ENCODE measurements at regions not wholly inside any gene's neighbourhood (a gene's known extent, or its start where the extent isn't known, plus 50 kb on each side); places are given as distances from the start of the nearest gene placed in this dataset.

DNA sequence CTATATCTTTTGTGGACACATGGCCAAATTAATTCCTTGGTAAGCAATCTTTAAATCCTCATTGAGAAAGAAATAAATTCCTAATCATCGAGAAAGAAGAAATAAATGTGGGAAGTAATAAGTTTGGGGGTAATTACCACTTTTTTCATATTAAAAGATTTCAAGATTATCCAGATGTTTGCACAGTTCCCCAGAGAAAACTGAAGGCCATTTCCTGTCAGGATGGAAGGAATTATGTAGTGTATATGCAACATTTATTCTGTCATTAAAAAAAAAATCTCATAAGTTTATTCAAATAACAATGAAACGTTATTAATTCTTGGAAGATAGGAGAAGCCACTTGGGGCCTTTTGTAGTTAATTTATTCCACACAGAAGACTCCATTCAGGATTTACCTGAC is 385.6 kb upstream of the NR3C2 start:
- no peak for DNase-seq
- Mint-ChIP-seq H3K27ac (no peak overlapping the region), H3K4me1 (ENCODE audit: low read depth) (no peaks in the 10 kb centered on the region), H3K4me3 (no peak overlapping the region), H3K27me3 (no peaks in the 10 kb centered on the region), H3K36me3 (no peaks in the 10 kb centered on the region), H3K9me3 (no peaks in the 10 kb centered on the region)
- intact Hi-C loops (cut with micrococcal nuclease) = no loop called here
- POLR2A ChIA-PET = no interaction called here
- CTCF ChIA-PET = no interaction called here

DNA sequence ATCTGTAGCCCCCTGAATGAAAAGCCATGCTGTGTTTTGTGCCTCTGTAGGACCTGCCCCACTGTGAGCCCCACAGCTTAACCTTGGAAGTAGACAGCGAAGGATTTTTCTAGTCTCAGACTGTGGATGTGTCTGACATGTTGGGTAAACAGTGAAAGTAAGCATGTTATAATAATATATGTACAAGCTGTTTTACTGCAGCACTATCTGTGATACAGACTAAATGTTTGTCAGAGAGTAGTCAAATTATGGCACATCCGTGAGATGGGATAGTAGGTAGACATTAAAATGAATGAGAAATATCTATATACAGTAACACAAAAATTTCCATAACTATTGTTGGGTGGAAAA is 381.2 kb upstream of the NR3C2 start:
- intact Hi-C loops (cut with micrococcal nuclease) = no loop called here
- Mint-ChIP-seq H3K27me3 (no peaks in the 10 kb centered on the region), H3K9me3 (no peaks in the 10 kb centered on the region), H3K36me3 (no peaks in the 10 kb centered on the region), H3K27ac (no peak overlapping the region), H3K4me1 (ENCODE audit: low read depth) (no peaks in the 10 kb centered on the region), H3K4me3 (no peak overlapping the region)
- CTCF ChIA-PET = no interaction called here
- POLR2A ChIA-PET = no interaction called here
- DNase-seq = no peak

DNA sequence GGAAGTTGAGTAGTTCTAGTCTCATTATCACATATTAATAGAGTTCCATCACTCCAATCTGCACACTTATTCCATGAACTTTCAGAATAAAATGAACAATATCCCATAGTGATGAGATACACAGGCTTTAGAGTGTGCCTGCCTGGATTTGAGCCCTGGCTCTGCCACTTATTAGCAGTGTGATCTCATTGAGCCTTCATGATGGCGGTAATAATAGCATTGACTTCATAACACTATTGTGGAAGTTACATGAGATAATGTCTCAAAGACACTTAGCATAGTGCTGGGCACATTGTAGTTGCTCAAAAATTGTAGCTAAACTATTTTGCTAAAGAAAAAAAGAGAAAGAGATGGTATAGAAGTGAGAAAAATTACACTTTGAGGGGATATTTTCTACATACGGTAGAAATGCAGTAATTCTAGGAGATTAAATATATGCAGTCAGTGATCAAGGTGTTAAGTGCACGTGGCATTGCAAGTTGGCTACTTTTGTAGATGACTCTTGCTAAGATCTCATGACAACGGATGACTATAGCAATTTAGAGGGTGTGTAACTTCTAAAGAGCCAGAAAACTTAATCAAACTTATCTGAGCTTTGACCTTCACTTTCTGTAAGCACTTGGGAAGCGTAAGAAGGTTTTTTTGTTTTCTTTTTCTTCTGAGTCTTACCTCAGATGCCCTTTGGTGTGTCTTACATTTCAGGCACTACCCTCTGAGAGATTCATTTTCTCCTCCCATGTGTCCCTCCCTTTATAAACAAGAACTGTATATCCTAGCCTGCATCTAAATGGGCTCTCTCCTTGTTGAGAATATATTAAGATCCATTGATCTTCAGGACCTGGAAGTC is 380.6 kb upstream of the NR3C2 start:
- Mint-ChIP-seq H3K4me3 (no peak overlapping the region), H3K4me1 (ENCODE audit: low read depth) (no peaks in the 10 kb centered on the region), H3K27ac (no peak overlapping the region), H3K36me3 (no peaks in the 10 kb centered on the region), H3K27me3 (no peaks in the 10 kb centered on the region), H3K9me3 (no peaks in the 10 kb centered on the region)
- intact Hi-C loops (cut with micrococcal nuclease) = no loop called here
- CTCF ChIA-PET = no interaction called here
- DNase-seq = no peak
- POLR2A ChIA-PET = no interaction called here

DNA sequence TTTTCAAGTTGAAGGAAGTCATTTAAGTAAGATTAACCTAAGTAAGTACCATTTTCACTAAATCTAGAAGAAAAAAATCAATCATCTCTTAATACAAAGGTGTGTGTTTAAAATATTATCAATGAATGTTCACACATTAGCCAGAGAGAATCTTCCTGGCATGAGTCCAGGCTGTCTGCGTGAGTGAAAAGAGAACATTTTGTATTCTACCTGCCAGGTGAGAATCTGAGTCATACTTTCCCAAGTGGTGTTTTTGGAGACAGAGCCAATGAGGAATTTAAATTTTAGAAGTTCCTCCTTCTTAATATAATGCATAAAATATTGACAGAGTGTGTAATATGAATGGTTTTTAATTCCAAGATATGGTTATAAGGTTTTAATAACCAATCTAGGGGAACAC is 371.8 kb upstream of the NR3C2 start:
- CTCF ChIA-PET = no interaction called here
- H3K4me3 Mint-ChIP-seq = no peak overlapping the region
- DNase-seq = no peak
- H3K27ac Mint-ChIP-seq = no peak overlapping the region
- intact Hi-C loops (cut with micrococcal nuclease) = no loop called here
- POLR2A ChIA-PET = no interaction called here
- H3K36me3 Mint-ChIP-seq = no peaks in the 10 kb centered on the region
- H3K27me3 Mint-ChIP-seq = no peaks in the 10 kb centered on the region
- no peaks in the 10 kb centered on the region for H3K4me1 Mint-ChIP-seq (ENCODE audit: low read depth)
- H3K9me3 Mint-ChIP-seq = peaks cover 10% of the 10 kb centered on the region

DNA sequence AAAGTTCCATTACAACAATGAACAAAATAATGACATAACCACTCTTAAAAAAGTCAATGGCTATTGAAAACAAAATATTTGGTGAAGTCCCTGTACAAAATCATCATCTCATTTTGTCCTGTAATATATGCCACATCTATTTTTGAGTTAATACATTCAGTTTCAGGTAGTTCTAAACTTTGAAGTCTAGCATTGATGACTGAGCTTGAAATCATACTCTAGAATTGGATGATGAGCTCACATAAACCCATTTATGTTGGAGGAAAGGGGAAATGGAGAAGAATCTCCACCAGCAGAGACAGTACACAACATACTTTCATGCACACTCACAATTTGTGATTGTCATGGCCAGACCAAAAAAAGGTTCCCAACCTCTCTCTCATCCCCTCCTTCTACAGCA is 371.1 kb upstream of the NR3C2 start:
- CTCF ChIA-PET = no interaction called here
- Mint-ChIP-seq H3K27me3 (no peaks in the 10 kb centered on the region), H3K36me3 (no peaks in the 10 kb centered on the region), H3K4me3 (no peak overlapping the region), H3K27ac (no peak overlapping the region), H3K4me1 (ENCODE audit: low read depth) (no peaks in the 10 kb centered on the region), H3K9me3 (peaks cover 10% of the 10 kb centered on the region)
- DNase-seq = no peak
- POLR2A ChIA-PET = no interaction called here
- intact Hi-C loops (cut with micrococcal nuclease) = no loop called here

DNA sequence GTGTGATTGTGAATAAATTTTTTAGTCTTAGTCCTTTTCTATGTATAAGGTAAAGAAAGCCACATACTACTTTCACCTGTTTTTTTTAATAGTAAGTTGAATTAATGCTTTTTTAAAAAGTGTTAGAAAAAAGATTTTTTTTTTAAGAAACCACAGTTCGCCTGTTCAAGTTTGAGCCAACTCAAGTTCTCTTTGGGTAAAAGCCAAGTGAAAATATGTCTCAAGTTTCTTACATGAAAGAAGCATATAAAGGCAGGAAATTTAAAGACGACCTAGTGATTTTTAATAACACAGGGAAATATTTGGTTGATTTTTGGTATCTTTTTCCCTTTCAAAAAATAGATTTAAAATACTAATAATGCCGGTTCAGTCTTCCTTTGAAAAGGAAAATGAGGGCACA is 369.9 kb upstream of the NR3C2 start:
- POLR2A ChIA-PET = no interaction called here
- H3K4me3 Mint-ChIP-seq = no peak overlapping the region
- no peaks in the 10 kb centered on the region for H3K4me1 Mint-ChIP-seq (ENCODE audit: low read depth)
- CTCF ChIA-PET = no interaction called here
- intact Hi-C loops (cut with micrococcal nuclease) = no loop called here
- no peak overlapping the region for H3K27ac Mint-ChIP-seq
- H3K9me3 Mint-ChIP-seq = peaks cover 6% of the 10 kb centered on the region
- no peak for DNase-seq
- no peaks in the 10 kb centered on the region for H3K36me3 Mint-ChIP-seq
- no peaks in the 10 kb centered on the region for H3K27me3 Mint-ChIP-seq

DNA sequence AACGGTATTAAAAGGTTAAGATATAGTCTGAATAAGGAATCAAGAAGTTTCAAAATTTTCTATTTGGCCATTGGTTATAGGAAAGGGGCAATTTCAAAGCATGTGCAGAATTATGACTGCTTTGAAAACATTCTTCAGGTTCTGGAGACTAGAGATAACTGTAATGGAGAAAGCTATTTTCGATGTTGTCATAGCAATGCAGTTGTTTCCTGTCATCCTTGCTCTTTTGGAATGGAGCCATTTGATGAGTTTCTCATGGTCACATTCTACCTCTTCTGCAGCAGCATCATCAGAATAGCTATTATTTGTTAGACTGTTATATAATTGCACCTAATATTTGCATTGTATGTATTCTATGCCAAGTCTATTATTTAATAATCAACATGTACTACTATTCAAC is 368.2 kb upstream of the NR3C2 start:
- POLR2A ChIA-PET = no interaction called here
- Mint-ChIP-seq H3K4me1 (ENCODE audit: low read depth) (no peaks in the 10 kb centered on the region), H3K4me3 (no peak overlapping the region), H3K9me3 (peaks cover 6% of the 10 kb centered on the region), H3K27ac (no peak overlapping the region), H3K27me3 (no peaks in the 10 kb centered on the region), H3K36me3 (no peaks in the 10 kb centered on the region)
- intact Hi-C loops (cut with micrococcal nuclease) = no loop called here
- no peak for DNase-seq
- CTCF ChIA-PET = no interaction called here

DNA sequence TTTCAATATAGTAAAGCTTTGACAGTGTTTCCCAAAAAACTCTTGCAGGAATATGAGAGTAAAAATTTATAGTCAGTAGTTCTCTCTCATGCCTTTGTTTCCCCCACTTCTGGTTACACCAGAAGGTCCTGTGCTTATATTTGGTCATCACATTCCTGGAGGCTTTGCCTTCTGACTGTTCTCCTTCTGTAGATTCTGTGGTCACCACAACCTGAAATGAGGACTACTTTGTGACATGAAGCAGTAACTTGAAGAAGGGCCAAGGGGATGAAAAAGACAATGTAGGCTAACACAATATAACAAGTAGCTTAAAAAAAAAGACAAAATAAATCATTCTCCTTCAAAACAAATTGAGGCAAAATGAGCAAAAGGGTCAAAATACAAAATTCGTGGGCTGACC is 366.2 kb upstream of the NR3C2 start:
- H3K27me3 Mint-ChIP-seq = no peaks in the 10 kb centered on the region
- POLR2A ChIA-PET = no interaction called here
- DNase-seq = no peak
- no peak overlapping the region for H3K27ac Mint-ChIP-seq
- no peaks in the 10 kb centered on the region for H3K4me1 Mint-ChIP-seq (ENCODE audit: low read depth)
- CTCF ChIA-PET = no interaction called here
- intact Hi-C loops (cut with micrococcal nuclease) = no loop called here
- H3K36me3 Mint-ChIP-seq = no peaks in the 10 kb centered on the region
- H3K4me3 Mint-ChIP-seq = no peak overlapping the region
- peaks cover 6% of the 10 kb centered on the region for H3K9me3 Mint-ChIP-seq

DNA sequence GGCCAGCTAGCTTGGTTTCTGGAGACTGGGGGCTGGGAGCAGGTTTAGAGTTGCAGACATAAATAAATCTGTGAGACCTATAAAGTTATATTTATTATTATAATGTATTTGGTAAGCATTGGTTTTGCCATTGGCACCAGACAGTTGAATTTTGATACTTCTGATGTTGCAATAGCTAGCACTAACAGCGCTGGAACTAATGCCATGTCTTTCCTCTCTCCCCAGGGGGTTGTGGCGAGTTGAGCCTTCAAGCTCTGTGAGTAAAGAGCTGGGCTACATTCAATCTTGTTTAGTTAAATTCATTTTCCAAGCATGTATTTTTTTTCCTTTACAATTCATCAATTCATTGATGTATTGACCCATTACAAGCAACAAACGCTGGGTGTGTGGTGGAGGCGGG is 358.7 kb upstream of the NR3C2 start:
- no peaks in the 10 kb centered on the region for H3K27me3 Mint-ChIP-seq
- intact Hi-C loops (cut with micrococcal nuclease) = no loop called here
- H3K4me1 Mint-ChIP-seq (ENCODE audit: low read depth) = no peaks in the 10 kb centered on the region
- no peak overlapping the region for H3K4me3 Mint-ChIP-seq
- H3K27ac Mint-ChIP-seq = no peak overlapping the region
- no peaks in the 10 kb centered on the region for H3K36me3 Mint-ChIP-seq
- POLR2A ChIA-PET = no interaction called here
- peaks cover 2% of the 10 kb centered on the region for H3K9me3 Mint-ChIP-seq
- no peak for DNase-seq
- CTCF ChIA-PET = no interaction called here

DNA sequence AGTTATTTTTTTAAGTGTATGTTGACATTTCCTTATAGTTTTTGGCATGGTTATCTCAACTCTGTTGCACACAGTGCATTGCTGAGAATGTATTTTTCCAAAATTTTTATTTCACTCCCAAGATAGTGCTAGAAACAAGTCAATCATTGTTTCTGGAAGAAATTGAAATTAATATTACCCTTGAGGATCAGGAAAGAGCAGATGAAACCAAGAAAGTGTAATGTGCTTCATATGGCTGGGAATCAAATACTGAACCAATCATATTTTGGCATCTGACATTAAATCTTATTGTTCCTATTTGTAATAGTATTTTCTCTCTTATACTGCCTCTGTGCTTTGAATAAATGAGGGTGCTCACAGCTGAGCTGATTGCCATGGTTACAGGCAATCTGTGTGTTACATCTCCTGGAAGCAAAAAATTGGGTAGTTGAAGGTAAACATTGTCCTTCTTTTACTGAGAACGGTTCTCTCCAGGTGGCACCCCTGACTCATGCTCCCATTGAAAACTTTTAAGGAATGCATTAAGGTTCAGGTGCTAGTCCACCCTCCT is 358.2 kb upstream of the NR3C2 start:
- ChIA-PET CTCF (no interaction called here), POLR2A (no interaction called here)
- Mint-ChIP-seq H3K27me3 (no peaks in the 10 kb centered on the region), H3K36me3 (no peaks in the 10 kb centered on the region), H3K4me1 (ENCODE audit: low read depth) (no peaks in the 10 kb centered on the region), H3K4me3 (no peak overlapping the region), H3K9me3 (no peaks in the 10 kb centered on the region), H3K27ac (no peak overlapping the region)
- intact Hi-C loops (cut with micrococcal nuclease) = no loop called here
- DNase-seq = no peak

DNA sequence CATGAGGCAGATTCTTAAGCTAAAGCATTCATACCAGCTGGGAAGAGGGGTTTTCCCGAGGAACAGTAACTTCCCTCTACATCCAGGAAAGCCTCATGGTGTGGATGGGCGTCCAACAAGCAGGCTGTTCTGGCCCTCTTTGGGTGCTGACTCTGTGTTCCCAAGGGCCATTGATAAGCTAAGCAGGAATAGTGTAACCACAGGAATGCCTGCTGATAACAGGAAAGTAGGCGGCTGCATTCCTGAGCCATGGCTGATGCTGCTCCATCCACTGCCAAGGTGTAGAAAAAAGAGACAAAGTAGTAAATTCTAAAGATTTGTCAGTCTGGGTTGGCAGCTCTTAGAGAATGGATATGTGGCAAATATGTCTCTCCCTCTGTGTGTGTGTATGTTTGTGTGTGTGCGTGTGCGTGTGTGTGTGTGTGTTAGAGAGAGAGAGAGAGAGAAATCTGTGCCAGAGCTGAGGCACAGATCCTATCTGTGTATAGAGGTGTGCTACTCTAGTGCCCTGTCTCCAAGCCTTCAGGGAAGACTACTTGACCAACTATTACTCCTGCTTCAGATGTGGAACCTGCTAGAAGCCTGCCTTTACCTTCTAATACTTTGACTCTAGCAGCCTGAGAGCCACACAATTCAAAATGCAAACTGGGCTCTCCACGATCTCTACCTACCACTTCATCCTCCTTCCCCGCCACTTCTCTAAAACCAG is 353.1 kb upstream of the NR3C2 start:
- ChIA-PET POLR2A (no interaction called here), CTCF (interaction anchor here (0.6 kb wide), 1 partner anchor 146 kb away, joined by 3 read pairs; no protein-coding TSS in a partner anchor)
- no peaks in the 10 kb centered on the region for H3K27me3 Mint-ChIP-seq
- H3K9me3 Mint-ChIP-seq = no peaks in the 10 kb centered on the region
- no peak overlapping the region for H3K27ac Mint-ChIP-seq
- intact Hi-C loops (cut with micrococcal nuclease) = no loop called here
- H3K4me3 Mint-ChIP-seq = no peak overlapping the region
- no peaks in the 10 kb centered on the region for H3K4me1 Mint-ChIP-seq (ENCODE audit: low read depth)
- H3K36me3 Mint-ChIP-seq = no peaks in the 10 kb centered on the region
- no peak for DNase-seq

DNA sequence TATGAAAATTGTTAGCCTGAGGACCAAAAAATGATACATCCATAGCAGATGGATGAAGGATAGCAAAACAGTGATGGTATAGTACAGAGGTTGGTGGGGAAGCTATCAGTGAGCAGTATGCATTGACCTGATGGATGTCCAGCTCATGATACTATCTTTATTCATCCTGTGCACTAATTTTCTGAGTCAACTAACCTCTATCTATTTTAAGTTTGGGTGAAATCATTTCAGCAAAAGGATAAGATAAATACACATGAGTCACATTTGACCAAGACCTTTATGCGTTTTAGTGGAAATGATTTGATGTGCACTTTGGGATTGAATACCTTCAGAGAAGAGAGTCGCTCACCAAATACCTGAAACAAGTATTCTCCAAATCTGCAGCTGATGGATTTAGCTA is 351.0 kb upstream of the NR3C2 start:
- no peaks in the 10 kb centered on the region for H3K27me3 Mint-ChIP-seq
- DNase-seq = no peak
- ChIA-PET POLR2A (no interaction called here), CTCF (no interaction called here)
- no peaks in the 10 kb centered on the region for H3K36me3 Mint-ChIP-seq
- H3K4me3 Mint-ChIP-seq = no peak overlapping the region
- H3K27ac Mint-ChIP-seq = no peak overlapping the region
- intact Hi-C loops (cut with micrococcal nuclease) = no loop called here
- no peaks in the 10 kb centered on the region for H3K9me3 Mint-ChIP-seq
- no peaks in the 10 kb centered on the region for H3K4me1 Mint-ChIP-seq (ENCODE audit: low read depth)

DNA sequence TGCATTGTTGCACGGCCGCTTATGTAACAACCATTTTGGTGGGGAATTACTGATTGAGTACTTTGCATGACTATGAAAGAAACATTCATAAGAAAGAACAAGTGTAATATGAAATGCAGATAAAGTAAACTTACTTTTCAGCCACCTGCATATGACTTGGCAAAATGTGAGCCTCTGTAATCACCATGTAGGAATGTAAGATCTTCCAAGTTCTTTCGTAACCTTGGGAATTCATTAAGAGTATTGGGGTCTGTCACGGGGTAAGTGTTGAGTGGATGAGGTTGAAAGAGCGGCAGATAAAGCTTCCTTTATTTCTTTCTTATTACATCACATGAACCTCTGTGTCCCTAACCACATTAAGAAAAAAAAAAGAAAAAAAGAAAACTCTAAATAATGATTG is 348.5 kb upstream of the NR3C2 start:
- H3K27me3 Mint-ChIP-seq = no peaks in the 10 kb centered on the region
- no peak overlapping the region for H3K4me3 Mint-ChIP-seq
- ChIA-PET POLR2A (no interaction called here), CTCF (no interaction called here)
- intact Hi-C loops (cut with micrococcal nuclease) = no loop called here
- H3K27ac Mint-ChIP-seq = no peak overlapping the region
- no peaks in the 10 kb centered on the region for H3K4me1 Mint-ChIP-seq (ENCODE audit: low read depth)
- DNase-seq = no peak
- H3K9me3 Mint-ChIP-seq = no peaks in the 10 kb centered on the region
- H3K36me3 Mint-ChIP-seq = no peaks in the 10 kb centered on the region

Measured in activated CD4-positive, alpha-beta memory T cell treated with anti-CD3 and anti-CD28 coated beads for 36 hours (primary cell).